ENCODE measurements at regions not wholly inside any gene's neighbourhood (a gene's known extent, or its start where the extent isn't known, plus 50 kb on each side); places are given as distances from the start of the nearest gene placed in this dataset.

DNA sequence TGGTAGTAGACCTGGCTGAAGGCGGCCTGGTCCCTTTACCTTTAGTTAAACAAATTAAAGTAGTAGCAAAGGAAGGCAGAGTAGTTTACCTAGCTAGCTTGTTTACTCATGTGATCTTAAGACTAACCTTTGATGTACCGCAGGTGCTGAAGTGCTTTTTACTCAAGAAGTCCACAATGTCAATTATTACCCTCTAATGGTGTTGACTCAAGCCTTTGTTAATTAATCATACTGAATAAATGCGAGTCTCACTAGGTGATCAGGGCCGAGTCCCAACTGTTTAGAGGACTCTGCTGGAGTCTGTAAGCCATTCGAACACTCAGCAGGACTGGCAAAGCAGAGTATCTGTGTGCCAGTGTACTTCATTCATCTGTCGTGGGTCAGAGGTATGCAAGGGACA lies 381.1 kb upstream of the NCAM2 start:
- TF ChIP-seq CTCF (IDR thresholded peaks at IDR 0.05) = no peak
- no peak for TF ChIP-seq EP300 (IDR thresholded peaks at IDR 0.05)
- no peak for TF ChIP-seq POLR2A (IDR thresholded peaks at IDR 0.05)
- TF ChIP-seq POLR2AphosphoS5 (IDR thresholded peaks at IDR 0.05) = no peak
